Kidney (tissue), 13 donors: ENCODE measurements at regions not wholly inside any gene's neighbourhood (a gene's known extent, or its start where the extent isn't known, plus 50 kb on each side); places are given as distances from the start of the nearest gene placed in this dataset.
"Not testable (repeated sequence)": the region's sequence is repeated elsewhere in the genome, so short reads cannot be mapped to it uniquely, and the experiment has no call there.

ENCODE experiments used
- DNase-seq, 5 donors: peaks; one replicate each; pipeline ENCODE4 v3.0.0-alpha.2; 2013 to 2020
- FAIRE-seq: peaks from 2 replicates; lab custom pipeline; 2012; peaks lifted over from hg19 to GRCh38; lab: Jason Lieb, UNC
- H3K27ac ChIP-seq, 2 donors: one replicate each; pipeline ENCODE4 v1.7.0; 2013; ENCODE audit warnings: low read depth in 2 of 2, low read length in 2 of 2, inconsistent platforms in 1 of 2
- H3K27me3 ChIP-seq: one replicate; pipeline ENCODE4 v1.7.1; 2013; ENCODE audit warnings: low read length, inconsistent platforms; ENCODE audit not compliant: control insufficient read depth, insufficient read depth
- H3K36me3 ChIP-seq, 3 donors: one replicate each; pipeline versions ENCODE4 v1.7.0 to v1.7.1; 2013; ENCODE audit warnings: low read length in 3 of 3, control low read depth in 1 of 3, inconsistent platforms in 1 of 3; ENCODE audit not compliant: insufficient read depth in 3 of 3, control insufficient read depth in 2 of 3
- H3K4me1 ChIP-seq, 3 donors: one replicate each; pipeline versions ENCODE4 v1.7.0 to v1.7.1; 2013; ENCODE audit warnings: low read length in 3 of 3, inconsistent platforms in 1 of 3, low read depth in 1 of 3; ENCODE audit not compliant: control insufficient read depth in 2 of 3, insufficient read depth in 2 of 3
- H3K4me3 ChIP-seq, 3 donors: one replicate each; pipeline versions ENCODE4 v1.7.0 to v1.8.1; 2013; ENCODE audit warnings: low read length in 3 of 3, control low read depth in 1 of 3, inconsistent platforms in 1 of 3
- H3K9ac ChIP-seq, 3 donors: one replicate each; pipeline versions ENCODE4 v1.7.0 to v1.7.1; 2013; ENCODE audit warnings: low read length in 3 of 3, control low read depth in 1 of 3, inconsistent platforms in 1 of 3
- H3K9me3 ChIP-seq, 3 donors: one replicate each; pipeline versions ENCODE4 v1.7.0 to v1.7.1; 2013; ENCODE audit warnings: low read length in 3 of 3, control low read depth in 1 of 3, inconsistent platforms in 1 of 3; ENCODE audit not compliant: control insufficient read depth in 2 of 3, insufficient read depth in 1 of 3
- intact Hi-C: fragments of 100-400 bp; cut with DNase I; formaldehyde crosslinking; loops from one replicate; pipeline ENCODE4 v1.11.1; 2022
- TF ChIP-seq, protein P1 (sequence below): IDR thresholded peaks from 3 replicates; pipeline ENCODE4 v1.5.1; 2012; ENCODE audit warnings: mild to moderate bottlenecking, moderate library complexity, borderline replicate concordance; ENCODE audit not compliant: insufficient read depth; ENCODE audit errors: extremely low read depth
- donor health status: control.
- donor health status: control.
- donor health status: control.
- donor health status: control.
- donor health status: control.
- donor health status: DM: yes; HTN: yes; CAD: no.
- donor health status: Normal renal cell carcinoma (clear cell type).

DNA sequence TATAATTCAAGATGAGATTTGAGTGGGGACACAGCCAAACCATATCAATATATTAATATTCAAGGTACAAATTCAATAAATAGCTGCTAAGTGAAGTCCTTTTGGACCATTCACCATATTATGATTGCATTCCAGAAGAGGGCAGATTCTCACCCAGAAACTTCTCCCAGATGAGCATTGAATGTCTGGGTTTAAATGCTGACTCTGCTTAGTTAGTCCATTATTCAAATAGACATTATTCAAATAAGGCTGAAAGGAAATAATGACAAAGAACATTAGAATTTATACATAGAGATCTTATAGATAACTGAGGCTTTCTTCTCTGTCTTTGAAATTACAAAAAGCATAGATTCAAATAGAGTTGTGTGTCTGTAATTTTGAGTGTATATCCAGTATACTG is 579.4 kb upstream of the SLC8A1 start:
- TF ChIP-seq, protein P1, sequence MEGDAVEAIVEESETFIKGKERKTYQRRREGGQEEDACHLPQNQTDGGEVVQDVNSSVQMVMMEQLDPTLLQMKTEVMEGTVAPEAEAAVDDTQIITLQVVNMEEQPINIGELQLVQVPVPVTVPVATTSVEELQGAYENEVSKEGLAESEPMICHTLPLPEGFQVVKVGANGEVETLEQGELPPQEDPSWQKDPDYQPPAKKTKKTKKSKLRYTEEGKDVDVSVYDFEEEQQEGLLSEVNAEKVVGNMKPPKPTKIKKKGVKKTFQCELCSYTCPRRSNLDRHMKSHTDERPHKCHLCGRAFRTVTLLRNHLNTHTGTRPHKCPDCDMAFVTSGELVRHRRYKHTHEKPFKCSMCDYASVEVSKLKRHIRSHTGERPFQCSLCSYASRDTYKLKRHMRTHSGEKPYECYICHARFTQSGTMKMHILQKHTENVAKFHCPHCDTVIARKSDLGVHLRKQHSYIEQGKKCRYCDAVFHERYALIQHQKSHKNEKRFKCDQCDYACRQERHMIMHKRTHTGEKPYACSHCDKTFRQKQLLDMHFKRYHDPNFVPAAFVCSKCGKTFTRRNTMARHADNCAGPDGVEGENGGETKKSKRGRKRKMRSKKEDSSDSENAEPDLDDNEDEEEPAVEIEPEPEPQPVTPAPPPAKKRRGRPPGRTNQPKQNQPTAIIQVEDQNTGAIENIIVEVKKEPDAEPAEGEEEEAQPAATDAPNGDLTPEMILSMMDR: no peak
- H3K27ac ChIP-seq: no peak overlapping the region
- H3K9me3 ChIP-seq: no peaks in the 10 kb centered on the region
- intact Hi-C loops: no loop called here
- DNase-seq (no peak), FAIRE-seq (no peak)
- no peaks in the 10 kb centered on the region for H3K27me3 ChIP-seq
- no peaks in the 10 kb centered on the region for H3K36me3 ChIP-seq
- H3K9ac ChIP-seq: no peak overlapping the region
- H3K4me1 ChIP-seq: no peaks in the 10 kb centered on the region
- H3K4me3 ChIP-seq: no peak overlapping the region

DNA sequence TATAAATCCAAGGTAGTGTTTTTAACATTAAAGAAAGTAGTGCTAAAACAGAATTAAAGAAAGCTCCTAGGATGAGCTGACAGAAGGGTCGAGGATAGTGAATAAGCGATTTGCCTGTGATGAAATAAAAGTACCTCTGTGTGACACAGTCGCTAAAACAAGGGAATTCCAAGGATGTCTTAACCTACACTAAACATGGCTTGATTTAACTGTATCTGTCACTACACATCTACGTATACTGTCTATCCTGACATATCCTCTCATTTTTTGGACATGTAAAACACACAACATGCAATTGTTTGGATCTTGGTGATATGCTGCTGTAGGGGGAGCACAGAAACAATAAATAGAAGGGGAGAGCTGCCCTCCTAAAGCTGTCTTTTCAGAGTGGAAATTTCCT is 580.8 kb upstream of the SLC8A1 start:
- FAIRE-seq (no peak), DNase-seq (no peak)
- H3K4me1 ChIP-seq: no peaks in the 10 kb centered on the region
- no peak overlapping the region for H3K27ac ChIP-seq
- no peak overlapping the region for H3K4me3 ChIP-seq
- no peak overlapping the region for H3K9ac ChIP-seq
- intact Hi-C loops: no loop called here
- H3K27me3 ChIP-seq: no peaks in the 10 kb centered on the region
- TF ChIP-seq, protein P1: no peak
- no peaks in the 10 kb centered on the region for H3K9me3 ChIP-seq
- H3K36me3 ChIP-seq: no peaks in the 10 kb centered on the region

DNA sequence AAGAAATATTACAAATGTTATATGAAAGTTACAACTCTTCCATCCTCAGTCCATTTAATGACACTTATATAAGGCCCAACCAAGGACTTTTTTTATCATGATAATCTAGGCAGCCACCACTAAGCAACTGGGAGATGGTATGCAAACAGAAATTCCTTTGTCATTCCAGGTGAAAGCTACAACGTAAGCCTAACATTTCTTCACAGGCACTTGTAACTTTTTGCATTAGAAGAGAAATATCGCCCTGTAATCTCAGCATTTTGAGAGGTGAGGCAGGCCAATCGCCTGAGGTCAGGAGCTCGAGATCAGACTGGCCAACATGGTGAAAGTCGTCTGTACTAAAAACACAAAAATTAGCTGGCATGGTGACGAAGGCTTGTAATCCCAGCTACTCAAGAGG is 581.2 kb upstream of the SLC8A1 start:
- no peak overlapping the region for H3K9ac ChIP-seq
- FAIRE-seq: no peak
- H3K9me3 ChIP-seq: no peaks in the 10 kb centered on the region
- no peak overlapping the region for H3K27ac ChIP-seq
- TF ChIP-seq, protein P1: no peak
- H3K36me3 ChIP-seq: no peaks in the 10 kb centered on the region
- H3K4me1 ChIP-seq: no peaks in the 10 kb centered on the region
- no peak for DNase-seq
- intact Hi-C loops: no loop called here
- H3K4me3 ChIP-seq: no peak overlapping the region
- no peaks in the 10 kb centered on the region for H3K27me3 ChIP-seq

DNA sequence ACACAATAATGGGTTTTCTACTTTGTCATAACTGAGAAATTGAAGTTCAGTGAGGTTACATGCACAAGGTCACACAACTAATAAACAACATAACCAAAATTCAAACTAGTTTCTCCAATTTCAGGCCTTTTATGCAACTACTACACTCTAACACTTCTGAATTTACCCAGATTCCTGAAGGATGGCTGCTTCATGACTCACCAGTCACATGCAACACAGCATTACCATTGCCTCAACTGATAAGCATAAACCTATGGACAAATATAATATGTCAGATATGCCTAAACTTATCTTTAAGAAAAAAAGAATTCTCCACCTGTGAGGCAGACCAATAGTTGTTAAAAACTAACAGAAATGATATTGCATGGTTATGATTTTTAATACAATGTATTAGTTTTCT is 586.5 kb upstream of the SLC8A1 start:
- no peaks in the 10 kb centered on the region for H3K36me3 ChIP-seq
- DNase-seq (no peak), FAIRE-seq (no peak)
- H3K9me3 ChIP-seq: no peaks in the 10 kb centered on the region
- no peaks in the 10 kb centered on the region for H3K27me3 ChIP-seq
- no peak overlapping the region for H3K4me3 ChIP-seq
- intact Hi-C loops: no loop called here
- H3K27ac ChIP-seq: no peak overlapping the region
- H3K9ac ChIP-seq: no peak overlapping the region
- TF ChIP-seq, protein P1: no peak
- no peaks in the 10 kb centered on the region for H3K4me1 ChIP-seq

DNA sequence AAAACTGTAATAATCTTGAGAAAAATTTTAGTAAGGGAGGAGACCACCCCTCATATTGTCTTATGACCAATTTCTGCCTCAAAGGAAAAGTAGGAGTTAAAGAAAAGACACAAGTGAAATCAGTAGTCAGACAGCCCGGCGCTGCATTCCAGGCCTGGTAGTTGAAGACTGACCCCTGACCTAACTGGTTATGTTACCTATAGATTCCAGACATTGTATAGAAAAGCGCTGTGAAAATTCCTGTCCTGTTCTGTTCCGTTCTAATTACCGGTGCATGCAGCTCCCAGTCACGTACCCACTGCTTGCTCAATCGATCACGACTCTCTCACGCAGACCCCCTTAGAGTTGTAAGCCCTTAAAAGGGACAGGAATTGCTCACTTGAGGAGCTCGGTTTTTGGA is 587.9 kb upstream of the SLC8A1 start:
- H3K27ac ChIP-seq, FAIRE-seq, H3K9me3 ChIP-seq, H3K9ac ChIP-seq, H3K36me3 ChIP-seq, H3K4me3 ChIP-seq, DNase-seq, intact Hi-C loops, H3K27me3 ChIP-seq, H3K4me1 ChIP-seq: not testable (repeated sequence)
